ENCODE measurements at regions not wholly inside any gene's neighbourhood (a gene's known extent, or its start where the extent isn't known, plus 50 kb on each side); places are given as distances from the start of the nearest gene placed in this dataset.
A peak's percentile ranks its signal among the peaks of the same experiment; 100 is the strongest.

DNA sequence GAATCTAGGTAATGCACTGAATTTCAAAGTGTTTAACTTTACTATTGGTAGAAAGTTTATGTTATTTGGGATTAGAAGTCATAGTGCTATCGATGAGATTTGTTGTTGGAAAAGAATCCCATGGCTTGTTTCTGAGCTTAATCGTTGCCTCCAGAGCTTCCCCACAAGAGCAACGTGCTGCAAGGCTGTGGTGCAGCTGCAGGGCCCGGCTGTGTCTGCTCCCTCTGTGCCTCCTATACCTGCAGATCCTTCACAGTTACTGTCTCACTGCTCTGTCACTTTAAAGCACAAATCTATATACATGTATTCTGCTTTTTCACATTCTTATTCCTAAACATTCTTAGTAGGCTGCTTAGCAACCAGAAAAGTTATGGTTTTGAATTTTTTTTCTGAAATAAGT is 826.6 kb upstream of the COBL start:
- H3K4me2 ChIP-seq: peak overlapping the region; percentile 38
- H3K27me3 Mint-ChIP-seq (ENCODE audit: insufficient read depth, low read depth): peaks cover 5% of the 10 kb centered on the region
- H3K36me3 ChIP-seq: no peaks in the 10 kb centered on the region
- no peaks in the 10 kb centered on the region for H3K27me3 ChIP-seq
- peaks cover 11% of the 10 kb centered on the region for H3K9me3 Mint-ChIP-seq
- peaks cover 15% of the 10 kb centered on the region for H3K4me1 Mint-ChIP-seq
- no peaks in the 10 kb centered on the region for H4K20me1 ChIP-seq (ENCODE audit: low read depth)
- H3K27ac ChIP-seq: peak overlapping the region; percentile 22
- peaks cover 4% of the 10 kb centered on the region for H3K9me3 ChIP-seq (ENCODE audit: low read depth)
- H3K36me3 Mint-ChIP-seq: peaks cover 3% of the 10 kb centered on the region
- peak overlapping the region; percentile 4 for H2AFZ ChIP-seq (replicated peaks)
- H3K9ac ChIP-seq: no peak overlapping the region
- no peak overlapping the region for H3K27ac Mint-ChIP-seq
- peak; percentile 13 for DNase-seq (ENCODE audit: low spot score)
- no peaks in the 10 kb centered on the region for H3K79me2 ChIP-seq (ENCODE audit: low read depth)
- no peak for TF ChIP-seq EZH2 (IDR thresholded peaks at IDR 0.05)
- TF ChIP-seq, protein P1, sequence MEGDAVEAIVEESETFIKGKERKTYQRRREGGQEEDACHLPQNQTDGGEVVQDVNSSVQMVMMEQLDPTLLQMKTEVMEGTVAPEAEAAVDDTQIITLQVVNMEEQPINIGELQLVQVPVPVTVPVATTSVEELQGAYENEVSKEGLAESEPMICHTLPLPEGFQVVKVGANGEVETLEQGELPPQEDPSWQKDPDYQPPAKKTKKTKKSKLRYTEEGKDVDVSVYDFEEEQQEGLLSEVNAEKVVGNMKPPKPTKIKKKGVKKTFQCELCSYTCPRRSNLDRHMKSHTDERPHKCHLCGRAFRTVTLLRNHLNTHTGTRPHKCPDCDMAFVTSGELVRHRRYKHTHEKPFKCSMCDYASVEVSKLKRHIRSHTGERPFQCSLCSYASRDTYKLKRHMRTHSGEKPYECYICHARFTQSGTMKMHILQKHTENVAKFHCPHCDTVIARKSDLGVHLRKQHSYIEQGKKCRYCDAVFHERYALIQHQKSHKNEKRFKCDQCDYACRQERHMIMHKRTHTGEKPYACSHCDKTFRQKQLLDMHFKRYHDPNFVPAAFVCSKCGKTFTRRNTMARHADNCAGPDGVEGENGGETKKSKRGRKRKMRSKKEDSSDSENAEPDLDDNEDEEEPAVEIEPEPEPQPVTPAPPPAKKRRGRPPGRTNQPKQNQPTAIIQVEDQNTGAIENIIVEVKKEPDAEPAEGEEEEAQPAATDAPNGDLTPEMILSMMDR (IDR thresholded peaks at IDR 0.05): no peak
- no peak for TF ChIP-seq EZH2phosphoT487 (IDR thresholded peaks at IDR 0.05)
- H3F3A ChIP-seq (ENCODE audit: low read depth): no peaks in the 10 kb centered on the region
- H3K4me1 ChIP-seq: peaks cover 18% of the 10 kb centered on the region
- no peak overlapping the region for H3K4me3 ChIP-seq
- H3K4me3 Mint-ChIP-seq: no peak overlapping the region

DNA sequence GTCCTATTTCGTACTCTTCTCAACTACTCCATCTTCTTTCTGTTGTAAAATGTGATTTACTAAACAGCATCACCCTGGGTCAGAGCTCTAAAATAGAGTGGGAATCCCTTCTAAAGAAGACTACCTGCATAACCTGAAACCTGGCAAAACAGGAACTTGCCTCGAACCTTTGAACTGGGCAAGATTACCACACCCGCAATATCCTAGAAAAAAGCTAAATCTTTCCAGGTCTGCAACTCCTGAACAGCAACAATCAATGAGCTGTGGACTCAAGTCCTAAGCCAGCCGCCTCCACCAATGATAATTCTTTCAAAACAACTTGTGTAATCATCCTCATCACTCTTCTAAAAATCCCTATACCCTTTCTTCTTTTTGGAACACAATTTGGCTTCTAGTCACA is 824.2 kb upstream of the COBL start:
- Histone ChIP-seq H3K4me1 (peaks cover 18% of the 10 kb centered on the region), H3K4me2 (no peak overlapping the region), H3K79me2 (ENCODE audit: low read depth) (no peaks in the 10 kb centered on the region), H3K27me3 (no peaks in the 10 kb centered on the region), H2AFZ (replicated peaks) (peak overlapping the region; percentile 2), H3K4me3 (no peak overlapping the region), H3K36me3 (no peaks in the 10 kb centered on the region), H3F3A (ENCODE audit: low read depth) (no peaks in the 10 kb centered on the region), H3K9me3 (ENCODE audit: low read depth) (peaks cover 4% of the 10 kb centered on the region), H4K20me1 (ENCODE audit: low read depth) (no peaks in the 10 kb centered on the region), H3K27ac (no peak overlapping the region), H3K9ac (no peak overlapping the region)
- DNase-seq (ENCODE audit: low spot score): no peak
- Mint-ChIP-seq H3K36me3 (peaks cover 3% of the 10 kb centered on the region), H3K27me3 (ENCODE audit: insufficient read depth, low read depth) (peaks cover 5% of the 10 kb centered on the region), H3K9me3 (peaks cover 22% of the 10 kb centered on the region), H3K27ac (no peak overlapping the region), H3K4me1 (peaks cover 16% of the 10 kb centered on the region), H3K4me3 (no peak overlapping the region)
- TF ChIP-seq EZH2 (IDR thresholded peaks at IDR 0.05): no peak

DNA sequence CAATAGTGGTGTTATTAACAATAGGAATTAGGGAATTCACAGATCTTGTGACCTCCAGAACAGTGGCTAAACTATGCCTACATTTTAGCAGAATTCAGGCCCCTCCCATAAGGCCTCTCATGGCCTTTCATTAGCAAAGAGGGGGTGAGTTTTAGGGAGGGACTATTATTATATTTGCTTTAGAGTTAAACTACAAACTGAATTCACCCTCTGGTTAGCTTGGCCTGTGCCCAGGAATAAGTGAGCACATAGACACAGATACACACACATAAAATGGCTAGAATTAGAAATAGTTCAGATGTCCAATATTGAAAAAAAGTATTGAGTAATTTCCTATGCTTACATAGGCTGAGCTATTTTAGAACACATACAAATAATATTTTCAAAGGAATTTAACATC is 818.8 kb upstream of the COBL start:
- Mint-ChIP-seq H3K27me3 (ENCODE audit: insufficient read depth, low read depth) (peaks cover 2% of the 10 kb centered on the region), H3K4me1 (peaks cover 3% of the 10 kb centered on the region), H3K4me3 (no peak overlapping the region), H3K27ac (no peak overlapping the region), H3K9me3 (peaks cover 24% of the 10 kb centered on the region), H3K36me3 (peaks cover 2% of the 10 kb centered on the region)
- no peak overlapping the region for H3K4me2 ChIP-seq
- no peaks in the 10 kb centered on the region for H4K20me1 ChIP-seq (ENCODE audit: low read depth)
- H3K9me3 ChIP-seq (ENCODE audit: low read depth): peaks cover 4% of the 10 kb centered on the region
- no peak for DNase-seq (ENCODE audit: low spot score)
- no peaks in the 10 kb centered on the region for H3K27me3 ChIP-seq
- no peaks in the 10 kb centered on the region for H3K4me1 ChIP-seq
- TF ChIP-seq, protein P1 (IDR thresholded peaks at IDR 0.05): no peak
- no peak for TF ChIP-seq EZH2 (IDR thresholded peaks at IDR 0.05)
- no peak for TF ChIP-seq EZH2phosphoT487 (IDR thresholded peaks at IDR 0.05)
- no peaks in the 10 kb centered on the region for H3K79me2 ChIP-seq (ENCODE audit: low read depth)
- no peak overlapping the region for H3K9ac ChIP-seq
- no peak overlapping the region for H3K4me3 ChIP-seq
- no peak overlapping the region for H2AFZ ChIP-seq (replicated peaks)
- no peaks in the 10 kb centered on the region for H3F3A ChIP-seq (ENCODE audit: low read depth)
- H3K36me3 ChIP-seq: no peaks in the 10 kb centered on the region
- H3K27ac ChIP-seq: no peak overlapping the region

DNA sequence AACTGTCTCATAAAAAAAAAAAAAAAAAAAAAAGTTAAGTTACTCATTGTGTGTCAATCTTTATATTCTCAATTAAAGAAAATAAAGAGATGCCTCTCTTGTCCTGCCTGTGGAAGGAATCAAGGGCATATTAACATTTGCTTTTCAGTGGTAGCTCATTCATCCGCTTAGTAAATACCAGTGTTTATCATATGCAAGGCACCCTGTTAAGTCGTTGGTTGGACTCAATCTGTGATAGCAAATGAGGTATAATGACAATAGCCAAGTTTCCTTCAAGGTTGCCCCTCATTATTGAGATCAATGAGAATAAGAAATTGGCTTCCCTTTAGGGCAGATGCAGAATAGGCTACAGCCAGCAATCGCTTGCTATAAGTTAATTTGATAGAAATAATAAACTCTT is 812.7 kb upstream of the COBL start:
- Mint-ChIP-seq H3K36me3 (peaks cover 2% of the 10 kb centered on the region), H3K4me1 (no peaks in the 10 kb centered on the region), H3K4me3 (no peak overlapping the region), H3K27ac (no peak overlapping the region), H3K9me3 (peaks cover 7% of the 10 kb centered on the region), H3K27me3 (ENCODE audit: insufficient read depth, low read depth) (no peaks in the 10 kb centered on the region)
- Histone ChIP-seq H3K79me2 (ENCODE audit: low read depth) (no peaks in the 10 kb centered on the region), H3K4me3 (no peak overlapping the region), H3K9me3 (ENCODE audit: low read depth) (no peaks in the 10 kb centered on the region), H3K4me1 (no peaks in the 10 kb centered on the region), H4K20me1 (ENCODE audit: low read depth) (no peaks in the 10 kb centered on the region), H3K27me3 (no peaks in the 10 kb centered on the region), H3F3A (ENCODE audit: low read depth) (no peaks in the 10 kb centered on the region), H3K27ac (no peak overlapping the region), H3K9ac (no peak overlapping the region), H2AFZ (replicated peaks) (no peak overlapping the region), H3K4me2 (no peak overlapping the region), H3K36me3 (no peaks in the 10 kb centered on the region)
- no peak for DNase-seq (ENCODE audit: low spot score)
- TF ChIP-seq, protein P1 (IDR thresholded peaks at IDR 0.05): no peak
- no peak for TF ChIP-seq EZH2 (IDR thresholded peaks at IDR 0.05)

All from neural progenitor cell (in vitro differentiated cells).